ENCODE measurements at regions not wholly inside any gene's neighbourhood (a gene's known extent, or its start where the extent isn't known, plus 50 kb on each side); places are given as distances from the start of the nearest gene placed in this dataset.

DNA sequence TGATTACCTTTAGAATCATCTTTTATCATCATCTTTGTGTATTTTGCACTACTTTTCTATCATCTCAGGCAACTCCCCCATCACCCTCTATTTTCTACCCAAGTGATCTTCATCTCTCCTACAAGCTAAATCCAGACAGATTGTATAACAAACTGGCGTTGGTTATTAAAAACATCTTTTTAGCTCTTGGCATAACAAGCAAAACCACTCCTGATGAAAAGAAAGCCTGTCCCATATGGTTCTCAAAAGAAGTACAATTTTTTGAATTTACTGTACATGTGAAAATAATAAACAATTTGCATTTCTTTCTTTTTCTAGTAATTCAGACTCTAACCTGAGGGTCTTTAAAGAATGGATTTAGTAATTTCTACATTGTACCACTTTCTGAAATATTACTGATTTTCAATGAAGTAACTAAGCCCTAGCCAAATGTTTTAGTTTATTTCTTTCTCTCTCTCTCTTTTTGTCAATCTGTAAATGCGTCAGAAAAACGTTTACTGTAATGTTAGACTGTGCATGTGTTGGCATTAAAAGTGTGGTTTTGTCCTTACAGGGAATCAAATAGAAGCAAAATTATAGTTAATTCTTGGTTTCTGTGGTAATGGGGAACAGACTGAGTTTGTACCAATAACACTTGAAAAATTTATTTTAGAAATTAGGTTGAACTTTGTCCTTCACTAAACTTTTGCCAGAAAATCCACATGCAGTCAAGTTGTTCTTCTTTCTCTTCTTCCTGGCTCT is 52.5 kb upstream of the RPS23 start:
- no peak for DNase-seq (ENCODE audit: extremely low read depth in 1 of 2, low read depth in 1 of 2)

DNA sequence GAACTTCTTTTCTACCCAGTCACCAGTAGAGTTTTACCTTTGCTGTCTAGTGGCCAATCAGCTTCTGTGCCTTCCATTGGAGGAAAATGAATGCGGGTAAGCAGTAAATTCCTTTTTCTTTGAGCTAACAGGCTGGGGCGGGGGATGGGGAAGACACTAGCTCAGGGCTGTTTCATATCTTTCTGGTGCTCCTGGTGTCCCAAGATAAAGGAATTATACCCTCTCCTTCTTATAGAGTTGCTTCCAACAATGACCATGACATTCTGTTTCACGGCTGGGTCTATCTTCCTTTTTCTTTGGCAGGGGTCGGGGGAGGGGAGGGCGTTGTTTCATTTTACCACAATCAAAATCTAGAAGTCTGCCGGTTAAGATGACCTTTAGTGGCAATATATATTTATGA is 51.2 kb upstream of the RPS23 start:
- no peak for DNase-seq (ENCODE audit: extremely low read depth in 1 of 2, low read depth in 1 of 2)

All from stimulated activated CD8-positive, alpha-beta memory T cell treated with anti-CD3 and anti-CD28 coated beads, Interleukin-7, amount 100 ng/mL, for 48 hours (primary cell).